HG03045 (cell line): ENCODE measurements at regions not wholly inside any gene's neighbourhood (a gene's known extent, or its start where the extent isn't known, plus 50 kb on each side); places are given as distances from the start of the nearest gene placed in this dataset.
"Not testable (repeated sequence)": the region's sequence is repeated elsewhere in the genome, so short reads cannot be mapped to it uniquely, and the experiment has no call there.

ENCODE experiments used
- ATAC-seq: cut with Tn5 transposase; IDR thresholded peaks from one replicate; pipeline ENCODE4 v1.9.1; 2021; ENCODE audit warnings: mild to moderate bottlenecking, moderate library complexity; ENCODE audit not compliant: unreplicated experiment

- not testable (repeated sequence) for ATAC-seq
Observed at GRCh38 chr14:105772710-105773250, 246.4 kb downstream of the TMEM121 start.

GRCh38 chr14:105773584-105773983 is 247.2 kb downstream of the TMEM121 start:
- ATAC-seq: no peak

DNA sequence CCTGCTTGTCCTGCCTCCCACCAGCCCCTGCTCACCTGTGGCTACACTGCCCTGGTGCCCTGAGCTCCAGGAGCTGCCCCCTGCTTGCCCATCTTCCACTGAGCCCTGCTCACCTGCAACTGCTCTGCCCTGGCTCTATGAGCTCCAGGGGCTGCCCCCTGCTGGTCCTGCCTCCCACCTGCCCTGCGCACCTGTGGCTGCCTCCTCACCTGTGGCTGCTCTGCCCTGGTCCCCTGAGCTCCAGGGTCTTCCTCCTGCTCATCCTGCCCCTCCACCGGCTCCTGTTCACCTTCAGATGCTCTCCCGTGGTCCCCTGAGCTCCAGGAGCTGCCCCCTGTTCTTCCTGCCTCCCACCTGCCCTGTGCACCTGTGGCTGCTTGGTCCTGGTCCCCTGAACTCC is 247.6 kb downstream of the TMEM121 start:
- no peak for ATAC-seq

DNA sequence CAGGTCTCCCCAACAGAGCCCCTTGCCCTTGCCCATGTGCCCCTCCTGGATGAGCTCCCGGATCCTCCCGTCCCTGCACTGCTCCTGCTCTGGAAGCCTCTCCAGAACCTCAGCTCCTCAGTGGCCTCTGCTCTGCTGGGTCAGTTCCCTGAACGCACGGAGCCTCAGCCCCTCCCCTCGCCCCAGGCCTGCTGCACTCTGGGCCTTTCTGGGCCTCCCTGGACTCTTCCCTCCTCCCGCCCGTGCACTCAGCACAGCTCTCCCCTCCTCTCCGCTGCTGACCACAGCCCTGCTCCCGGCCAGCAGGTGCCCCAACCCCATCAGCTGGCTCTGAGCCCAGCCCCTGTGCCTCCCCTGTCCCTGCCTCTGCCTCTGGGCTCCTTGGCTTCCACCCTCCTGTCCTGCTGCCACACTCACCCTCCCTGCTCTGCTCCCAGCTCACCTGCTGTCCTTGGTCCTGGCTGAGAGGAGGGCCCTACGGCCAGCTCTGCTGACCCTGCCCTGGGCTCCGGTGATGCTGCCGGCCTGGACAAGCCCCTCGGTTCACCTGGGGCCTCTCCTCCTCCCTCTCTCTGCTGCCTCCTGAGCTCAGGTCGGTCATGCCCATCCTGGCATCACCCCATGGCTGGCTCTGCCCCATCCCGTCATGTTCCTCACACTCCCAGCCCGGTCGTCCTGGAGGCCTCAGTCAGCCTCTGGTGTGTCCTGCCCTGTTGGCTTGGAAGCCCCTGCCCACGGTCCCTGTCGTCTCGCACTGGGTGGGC is 248.4 kb downstream of the TMEM121 start:
- ATAC-seq: not testable (repeated sequence)

DNA sequence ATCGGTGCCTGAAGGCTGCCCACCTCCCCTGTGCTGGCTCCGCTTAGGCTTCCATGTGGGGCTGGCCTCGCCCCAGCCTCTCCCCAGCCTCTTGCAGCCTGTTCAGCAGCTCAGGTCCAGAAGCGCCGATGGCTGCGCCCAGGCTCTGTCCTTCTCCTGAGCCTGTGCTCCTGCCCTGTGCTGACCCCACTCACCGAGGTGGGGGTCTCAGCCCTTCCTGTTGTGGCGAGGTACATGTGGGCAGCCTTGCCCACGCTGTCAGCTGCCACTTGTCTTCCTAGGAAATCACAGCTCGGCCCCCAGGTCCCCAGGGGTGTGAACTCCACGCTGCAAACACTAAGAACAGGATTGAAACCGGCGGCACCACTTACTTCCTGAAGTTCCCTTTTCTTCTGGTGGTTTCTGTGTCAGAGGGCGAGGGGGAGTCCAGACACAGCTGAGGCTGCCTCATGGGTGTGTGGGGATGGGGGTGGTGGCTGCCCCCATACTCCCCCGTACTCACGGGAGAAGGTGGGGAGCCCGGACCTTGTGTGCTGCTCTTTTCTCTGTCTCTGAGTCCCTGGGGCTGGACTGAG is 249.1 kb downstream of the TMEM121 start:
- not testable (repeated sequence) for ATAC-seq

DNA sequence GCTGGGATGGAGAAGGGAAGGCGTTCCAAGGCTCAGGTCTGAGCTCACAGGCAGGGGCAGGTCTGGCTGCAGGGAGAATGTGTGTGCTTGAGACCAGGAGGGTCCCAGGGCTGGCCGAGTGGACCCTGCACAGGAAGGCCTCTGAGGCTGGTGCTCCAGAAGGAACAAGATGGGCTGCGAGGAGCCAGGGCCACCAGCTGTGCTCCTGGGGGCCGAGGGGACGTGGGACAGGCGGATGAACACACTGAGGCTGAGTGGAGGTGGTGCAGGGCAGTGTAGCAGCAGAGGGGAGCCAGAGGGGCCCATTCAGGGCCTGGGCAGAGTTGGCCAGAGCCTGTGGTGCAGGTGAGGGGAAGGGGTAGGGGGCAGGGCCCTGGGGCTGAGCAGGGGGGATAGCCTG is 249.7 kb downstream of the TMEM121 start:
- ATAC-seq: not testable (repeated sequence)

DNA sequence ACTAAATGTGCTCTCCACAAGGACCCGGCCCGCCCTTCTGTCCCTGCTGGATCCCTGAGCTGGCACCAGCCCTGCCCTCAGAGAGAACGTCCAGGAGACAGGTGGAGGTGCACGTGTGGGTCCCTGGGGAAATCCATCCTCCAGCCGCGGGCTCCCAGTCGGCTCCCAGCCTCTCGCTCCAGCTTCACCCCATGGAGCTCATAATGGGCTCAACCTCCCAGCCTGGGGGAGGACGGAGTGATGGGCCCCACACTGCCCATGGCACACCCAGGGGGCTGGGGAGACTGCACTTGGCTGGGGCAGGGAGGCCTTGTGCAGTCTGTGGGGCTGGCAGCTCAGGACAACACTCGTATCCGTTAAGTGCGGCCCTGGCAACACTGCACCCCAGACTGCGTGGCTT is 250.5 kb downstream of the TMEM121 start:
- no peak for ATAC-seq

DNA sequence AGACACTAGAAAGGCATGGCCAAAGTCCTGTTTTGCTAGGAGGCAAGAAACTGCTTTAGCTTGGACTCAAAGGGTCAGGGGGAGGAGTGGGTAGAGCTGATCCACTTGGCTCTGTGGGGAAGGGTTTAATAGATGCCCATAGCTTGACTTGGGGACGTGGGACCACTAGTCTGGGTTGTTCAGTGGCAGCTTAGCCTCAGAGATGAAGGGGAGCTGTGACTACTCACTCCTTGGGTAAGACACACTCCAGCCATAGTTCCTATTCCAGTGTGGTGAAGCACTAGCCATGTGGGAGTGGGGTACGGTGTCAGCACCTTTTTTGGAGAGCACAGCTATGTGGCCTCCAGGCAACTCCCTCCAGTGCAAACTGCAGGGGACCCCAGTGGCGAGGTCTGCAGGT is 257.3 kb downstream of the TMEM121 start:
- ATAC-seq: no peak

GRCh38 chr14:105793836-105794235 is 267.5 kb downstream of the TMEM121 start:
- no peak for ATAC-seq

DNA sequence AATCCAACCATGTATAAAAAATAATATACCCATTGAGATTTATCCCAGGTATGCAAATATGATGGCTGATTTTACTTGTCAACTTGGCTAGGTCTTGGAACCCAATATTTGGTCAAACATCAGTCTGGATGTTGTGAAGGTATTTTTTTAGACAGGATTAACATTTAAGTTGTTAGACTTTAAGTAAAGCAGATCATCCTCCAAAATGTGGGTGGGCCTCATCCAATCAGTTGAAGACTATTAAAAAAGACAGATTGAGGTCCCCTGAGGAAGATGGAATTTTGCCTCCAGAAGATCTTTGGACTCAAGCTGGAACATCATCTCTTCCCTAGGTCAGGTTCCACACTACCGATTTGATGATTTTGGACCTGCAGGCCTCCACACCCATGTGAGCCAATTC is 271.2 kb downstream of the TMEM121 start:
- ATAC-seq: no peak

GRCh38 chr14:105805701-105806100 is 279.3 kb downstream of the TMEM121 start:
- ATAC-seq: no peak

- no peak for ATAC-seq
Observed at GRCh38 chr14:105806568-105806967, 280.2 kb downstream of the TMEM121 start.

- no peak for ATAC-seq
Observed at GRCh38 chr14:105817971-105818711, 291.8 kb downstream of the TMEM121 start.

GRCh38 chr14:105818712-105819005 is 292.3 kb downstream of the TMEM121 start:
- ATAC-seq: no peak

DNA sequence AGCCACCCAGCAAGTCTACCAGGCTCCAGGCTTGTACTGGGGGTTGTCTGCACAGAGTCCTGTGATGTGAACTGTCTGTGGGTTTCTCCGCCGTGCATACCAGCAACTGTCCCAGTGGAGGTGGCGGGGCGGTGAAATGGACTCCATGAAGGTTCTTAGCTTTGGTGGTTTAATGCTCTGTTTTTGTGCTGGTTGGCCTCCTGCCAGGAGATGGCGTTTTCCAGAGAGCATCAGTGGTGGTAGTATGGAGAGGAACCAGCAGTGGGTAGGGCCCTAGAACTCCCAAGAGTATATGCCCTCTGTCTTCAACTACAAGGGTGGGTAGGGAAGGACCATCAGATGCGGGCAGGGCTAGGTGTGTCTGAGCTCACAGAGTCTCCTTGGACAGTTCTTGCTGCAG is 303.8 kb downstream of the TMEM121 start:
- no peak for ATAC-seq

GRCh38 chr14:105836160-105836559 is 309.8 kb downstream of the TMEM121 start:
- no peak for ATAC-seq

GRCh38 chr14:105836730-105837129 is 310.3 kb downstream of the TMEM121 start:
- no peak for ATAC-seq

DNA sequence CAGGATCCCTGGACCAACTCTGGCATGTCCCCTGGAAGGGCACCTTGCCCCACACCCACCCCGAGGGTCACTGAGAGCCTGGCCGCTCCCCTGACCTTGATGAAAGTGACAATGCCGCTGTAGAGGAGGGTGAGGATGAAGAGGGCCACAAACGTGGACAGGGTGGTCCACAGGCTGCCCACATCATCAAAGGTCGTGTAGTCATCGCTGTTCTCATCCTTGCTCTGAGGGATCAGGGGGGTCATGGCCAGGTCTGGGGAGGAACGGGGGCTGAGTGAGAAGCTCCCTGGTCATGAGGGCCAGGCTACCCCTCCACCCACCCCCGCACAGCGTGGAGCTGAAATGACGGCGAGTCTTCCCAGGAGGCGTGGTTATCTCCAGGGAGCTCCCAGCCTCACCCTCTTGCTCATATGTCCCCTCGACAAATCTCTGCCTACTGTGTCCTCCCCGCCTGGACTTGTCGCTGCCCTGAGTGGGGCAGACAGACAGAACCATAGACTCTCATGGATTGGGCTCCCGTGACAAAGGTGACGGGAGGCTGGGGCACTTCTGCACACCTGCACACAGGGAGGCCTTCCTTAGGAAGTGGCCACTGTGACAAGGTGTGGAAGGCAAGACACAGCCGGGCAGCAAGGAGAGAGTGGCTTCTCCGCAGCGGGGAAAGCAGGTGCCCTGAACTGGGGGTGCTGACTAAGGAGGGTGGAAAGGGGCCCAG is 311.1 kb downstream of the TMEM121 start:
- no peak for ATAC-seq

- ATAC-seq: no peak
Observed at GRCh38 chr14:105838107-105838506, 311.7 kb downstream of the TMEM121 start.

DNA sequence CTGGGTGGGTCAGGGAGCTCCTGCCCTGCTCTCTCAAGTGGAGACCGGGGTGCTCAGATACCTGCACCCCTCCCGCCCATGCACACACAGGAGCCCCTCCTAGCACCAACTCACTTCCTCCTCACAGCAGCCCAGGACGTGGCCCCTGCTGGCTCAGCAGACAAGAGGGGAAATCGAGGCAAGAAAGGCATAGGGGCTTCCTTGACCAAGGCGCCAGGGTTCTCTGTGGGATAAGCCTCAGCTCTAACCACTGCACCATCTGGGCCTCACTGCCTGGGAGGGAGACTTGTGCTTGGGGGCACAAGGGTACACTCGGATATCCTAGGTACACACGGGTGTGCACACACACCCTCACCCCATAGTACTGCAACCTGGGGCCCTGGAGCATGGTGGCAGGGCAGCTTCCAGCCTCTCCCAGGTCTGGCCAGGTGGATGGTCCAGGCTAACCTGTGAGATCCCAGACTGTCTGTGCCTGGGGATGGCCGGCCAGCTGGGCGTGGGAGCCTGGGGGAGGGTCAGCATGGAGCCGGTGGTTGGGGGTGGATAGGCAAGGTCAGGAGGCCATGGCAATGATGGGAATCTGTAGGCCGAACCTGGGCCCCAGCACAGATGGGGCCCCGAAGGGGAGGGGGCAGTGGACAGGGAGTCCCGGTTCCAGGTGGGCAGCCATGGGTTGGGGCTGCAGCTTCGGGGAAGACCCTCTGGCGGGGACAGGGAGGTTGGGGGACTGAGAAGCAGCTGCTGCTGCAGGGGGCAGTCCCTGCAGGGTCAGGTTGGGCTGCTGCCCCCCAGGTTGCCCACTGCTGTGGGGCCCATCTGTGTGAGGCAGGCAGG is 312.4 kb downstream of the TMEM121 start:
- no peak for ATAC-seq
